ENCODE measurements at regions not wholly inside any gene's neighbourhood (a gene's known extent, or its start where the extent isn't known, plus 50 kb on each side); places are given as distances from the start of the nearest gene placed in this dataset.

GRCh38 chr10:9238041-9238440 is 1183.6 kb downstream of the GATA3 start:
- TF ChIP-seq CTCF (IDR thresholded peaks at IDR 0.05; ENCODE audit: insufficient read depth, low read length, poor library complexity, severe bottlenecking) (no peak), EZH2phosphoT487 (conservative IDR thresholded peaks at IDR 0.05; ENCODE audit: low read length) (no peak)
